Inflammatory macrophage treated with lipopolysaccharide for 4 hours (primary cell): ENCODE measurements at regions not wholly inside any gene's neighbourhood (a gene's known extent, or its start where the extent isn't known, plus 50 kb on each side); places are given as distances from the start of the nearest gene placed in this dataset.
"Not testable (repeated sequence)": the region's sequence is repeated elsewhere in the genome, so short reads cannot be mapped to it uniquely, and the experiment has no call there.

ENCODE experiments used
- DNase-seq: peaks from one replicate; pipeline ENCODE4 v3.0.0-alpha.2; 2020

- no peak for DNase-seq
Observed at GRCh38 chr14:82759656-82760055, 1226.0 kb upstream of the SEL1L start.

GRCh38 chr14:82766123-82766522 is 1232.5 kb upstream of the SEL1L start:
- DNase-seq: no peak

- DNase-seq: no peak
Observed at GRCh38 chr14:82766996-82767395, 1233.3 kb upstream of the SEL1L start.

DNA sequence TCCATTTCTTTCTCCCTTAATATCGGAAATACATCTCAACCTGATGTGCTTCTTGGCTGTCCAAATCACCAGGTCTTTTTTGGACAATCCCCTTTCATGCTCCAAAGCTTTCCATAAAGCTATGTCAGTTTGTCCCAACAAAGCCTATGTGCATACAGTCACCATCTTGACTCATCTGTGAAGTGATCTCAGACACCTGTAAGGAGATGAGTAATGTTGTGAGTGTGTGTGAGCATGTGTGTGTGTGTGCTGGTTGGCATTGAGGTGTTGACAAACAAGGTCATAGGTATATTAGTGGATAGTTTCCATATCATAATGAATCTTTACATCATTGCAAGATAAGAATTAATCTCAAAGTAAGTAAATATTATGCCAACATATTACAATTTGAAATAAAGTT is 1243.3 kb upstream of the SEL1L start:
- no peak for DNase-seq

DNA sequence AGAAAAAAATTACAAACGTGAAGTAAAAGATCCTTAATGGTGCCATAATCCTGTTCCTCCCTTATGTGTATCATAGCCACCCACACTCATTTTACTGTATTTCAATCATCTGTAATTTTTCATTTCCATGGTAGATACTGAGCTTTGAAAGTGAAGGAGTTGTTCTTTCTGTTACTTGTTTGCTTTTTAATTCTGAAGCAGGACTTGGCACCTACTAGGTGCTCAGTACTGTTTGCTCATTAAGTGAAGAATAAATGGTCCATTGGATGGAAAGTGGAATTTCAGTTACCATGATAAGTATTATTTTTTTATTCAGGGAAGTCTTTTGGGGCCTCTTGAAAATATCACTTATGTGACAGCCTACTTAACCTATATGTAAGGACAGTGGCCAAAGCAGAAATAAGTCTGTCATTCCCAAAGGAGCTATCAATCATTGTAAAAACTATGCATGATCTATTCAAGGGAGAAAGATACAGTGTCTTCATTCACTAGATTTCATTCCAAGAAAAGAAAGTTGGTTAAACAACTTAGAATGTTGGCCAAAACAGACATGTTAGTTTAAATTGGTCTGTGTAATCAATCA is 1244.4 kb upstream of the SEL1L start:
- DNase-seq: no peak

- DNase-seq: no peak
Observed at GRCh38 chr14:82778601-82779000, 1244.9 kb upstream of the SEL1L start.

- DNase-seq: no peak
Observed at GRCh38 chr14:82779301-82779700, 1245.6 kb upstream of the SEL1L start.

DNA sequence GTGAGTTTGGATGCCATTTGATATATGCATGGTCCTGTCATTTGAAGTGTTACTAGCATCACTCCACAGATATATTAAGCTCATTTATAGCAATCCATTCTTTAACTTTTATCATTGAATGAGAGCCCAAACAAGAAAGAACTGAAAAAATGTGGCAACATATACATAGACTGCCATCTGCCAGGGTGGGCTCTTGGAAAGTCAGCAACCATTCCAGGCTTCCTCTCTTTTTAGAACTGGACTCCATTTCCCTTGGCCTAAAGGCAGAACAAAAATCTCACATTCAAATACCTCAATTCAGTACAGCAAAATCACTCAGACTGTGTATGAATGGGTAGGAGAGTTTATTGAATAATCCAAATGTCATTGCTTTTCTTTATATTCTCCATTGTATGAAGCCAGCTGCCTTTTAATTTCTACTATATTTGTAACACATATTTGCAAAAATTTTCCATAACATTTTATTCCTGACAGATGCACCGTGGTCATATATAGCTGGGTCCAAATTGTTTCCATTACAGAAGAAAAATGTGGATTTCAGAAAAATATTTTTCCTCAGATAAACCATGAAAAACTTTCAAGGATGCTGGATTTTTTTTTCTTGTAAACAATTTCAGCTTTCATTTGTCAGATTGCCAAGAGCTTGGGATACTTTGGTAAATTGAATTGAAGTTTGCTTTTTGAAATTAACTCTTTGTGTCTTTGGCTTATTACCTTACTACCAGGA is 1252.3 kb upstream of the SEL1L start:
- no peak for DNase-seq

DNA sequence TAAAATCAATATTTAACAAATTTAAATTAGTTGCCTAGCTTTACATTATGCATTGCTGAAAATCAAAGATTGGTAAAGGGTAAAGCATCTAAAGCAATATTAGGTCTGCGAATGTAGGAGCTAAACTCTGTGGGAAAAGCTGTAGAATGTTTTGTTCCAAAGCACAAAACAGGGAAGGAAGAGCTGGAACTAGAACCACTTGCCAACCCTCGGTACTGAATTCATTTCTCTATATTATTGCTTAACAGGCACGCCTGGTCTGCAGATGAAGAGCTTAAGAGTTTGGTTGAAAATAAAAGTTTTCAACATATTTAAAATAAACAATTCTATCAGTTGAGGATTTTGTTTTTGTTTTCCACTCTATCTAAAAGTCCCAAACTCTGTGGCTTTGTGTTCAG is 1252.8 kb upstream of the SEL1L start:
- DNase-seq: no peak

DNA sequence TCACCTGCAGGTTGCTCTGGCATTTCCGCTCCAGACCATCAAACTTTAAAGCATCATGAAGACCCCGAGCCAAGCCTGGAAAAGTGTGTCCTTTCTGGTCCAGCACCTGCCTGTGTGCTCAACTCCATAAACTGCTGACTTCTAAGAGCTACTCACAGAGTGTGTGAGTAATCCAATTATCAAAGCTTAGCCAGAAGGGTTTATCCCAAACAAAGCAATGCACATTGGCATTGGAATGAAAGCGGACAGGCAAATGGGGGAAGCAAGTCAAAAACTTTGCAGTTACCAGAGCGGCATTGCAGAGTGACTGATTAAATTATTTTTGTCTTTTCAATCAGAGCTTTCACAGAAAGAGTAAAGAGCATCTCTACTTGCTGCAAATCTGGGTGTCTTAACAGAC is 1262.4 kb upstream of the SEL1L start:
- no peak for DNase-seq

DNA sequence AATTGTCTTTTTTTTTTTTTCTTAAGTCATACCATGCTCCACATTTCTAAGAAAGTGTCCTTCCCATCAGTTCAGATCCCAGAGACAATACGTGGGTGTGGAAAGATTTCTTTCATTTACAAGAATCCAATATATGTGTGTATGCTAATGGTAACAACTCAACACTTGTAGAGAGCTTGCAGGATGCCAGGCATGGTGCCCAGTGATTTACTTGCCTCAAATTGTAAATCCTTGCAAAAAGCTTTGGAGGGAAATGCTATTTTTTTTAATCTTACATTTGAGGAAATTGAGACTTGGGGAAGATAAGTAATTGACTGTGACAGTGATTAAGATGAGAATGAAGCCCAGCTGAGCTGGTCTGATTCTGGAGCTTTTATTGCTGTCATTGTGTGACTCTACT is 1264.6 kb upstream of the SEL1L start:
- DNase-seq: no peak

- DNase-seq: no peak
Observed at GRCh38 chr14:82805892-82806825, 1272.5 kb upstream of the SEL1L start.

GRCh38 chr14:82811246-82811645 is 1277.6 kb upstream of the SEL1L start:
- DNase-seq: no peak

- DNase-seq: not testable (repeated sequence)
Observed at GRCh38 chr14:82814339-82814738, 1280.7 kb upstream of the SEL1L start.

- no peak for DNase-seq
Observed at GRCh38 chr14:82830596-82830995, 1296.9 kb upstream of the SEL1L start.

DNA sequence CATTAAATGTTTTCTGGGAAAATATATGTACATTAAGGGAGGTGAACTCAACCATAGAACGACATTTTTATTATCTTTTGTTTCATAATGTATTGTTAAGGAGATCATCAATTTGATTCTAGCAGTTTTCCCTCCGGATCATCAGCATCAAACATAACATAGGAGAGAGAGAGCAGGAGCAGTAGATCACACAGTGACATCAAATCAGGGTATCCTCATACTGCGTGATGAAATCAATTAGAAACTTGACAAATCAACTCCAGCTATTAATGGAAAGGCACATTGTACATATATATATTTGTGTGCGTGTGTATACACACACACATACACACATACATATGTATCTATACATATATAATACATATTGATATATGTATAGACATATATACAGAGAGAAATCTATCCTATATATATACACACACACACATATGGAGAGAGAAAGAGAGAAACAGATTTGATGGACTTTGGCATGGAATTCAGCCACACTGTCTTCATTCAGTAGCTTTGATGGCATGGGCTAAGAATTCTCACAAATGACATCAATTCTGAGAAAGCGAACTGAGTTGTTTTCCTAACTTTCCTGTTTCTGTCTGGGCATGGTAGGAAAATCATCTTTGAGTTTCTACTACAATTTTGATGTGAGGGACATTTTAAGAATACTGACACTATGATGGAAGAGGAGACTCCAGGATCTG is 1302.8 kb upstream of the SEL1L start:
- DNase-seq: no peak

- no peak for DNase-seq
Observed at GRCh38 chr14:82837611-82838140, 1304.0 kb upstream of the SEL1L start.

- no peak for DNase-seq
Observed at GRCh38 chr14:82850576-82850975, 1316.9 kb upstream of the SEL1L start.

DNA sequence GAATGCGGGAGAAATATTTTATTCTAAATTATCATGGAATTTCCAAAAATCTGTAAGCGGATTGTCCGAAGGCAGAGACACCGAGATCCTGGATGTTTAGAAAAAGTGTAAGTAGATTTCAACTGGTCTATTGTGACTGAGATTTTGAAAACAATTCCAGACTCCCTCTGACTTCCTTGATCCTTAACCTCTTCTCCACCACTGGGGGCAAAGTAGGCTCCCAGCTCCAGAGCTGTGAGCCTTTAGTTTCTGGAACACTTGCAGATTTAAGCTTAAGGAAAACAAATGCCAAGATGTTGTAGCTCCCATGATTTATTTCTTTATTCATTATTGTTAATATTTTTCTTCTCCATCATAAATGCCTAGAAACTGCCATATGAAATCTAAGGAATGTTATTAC is 1320.5 kb upstream of the SEL1L start:
- no peak for DNase-seq

GRCh38 chr14:82854901-82855300 is 1321.2 kb upstream of the SEL1L start:
- no peak for DNase-seq

- DNase-seq: peak; percentile 6
Observed at GRCh38 chr14:82855912-82856391, 1322.3 kb upstream of the SEL1L start.

- no peak for DNase-seq
Observed at GRCh38 chr14:82861313-82861712, 1327.7 kb upstream of the SEL1L start.

DNA sequence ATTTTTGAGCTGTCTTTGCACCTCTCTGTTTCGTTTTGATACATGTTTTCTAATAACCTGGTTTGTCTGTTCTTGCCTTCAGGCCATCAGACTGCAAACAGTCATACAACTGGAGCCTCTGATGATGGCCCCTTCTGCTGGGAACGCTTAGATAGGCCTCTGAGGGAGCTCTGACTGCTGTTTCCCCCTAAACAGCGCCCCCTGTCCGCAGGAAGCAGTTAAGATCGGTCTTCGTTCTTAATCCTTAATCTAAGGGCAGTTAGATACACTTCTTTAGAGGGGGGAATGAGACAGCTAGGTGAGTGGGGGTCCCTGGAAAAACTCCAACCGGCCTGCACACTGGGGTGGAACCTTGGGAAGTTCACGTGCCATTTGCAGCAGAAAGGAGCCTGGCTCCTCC is 1338.8 kb upstream of the SEL1L start:
- DNase-seq: no peak
